IMR-90 (cell line): ENCODE measurements at regions not wholly inside any gene's neighbourhood (a gene's known extent, or its start where the extent isn't known, plus 50 kb on each side); places are given as distances from the start of the nearest gene placed in this dataset.

Source experiments
- ATAC-seq: fragments of 200-7000 bp; cut with Tn5 transposase; 2 replicates; pipeline ENCODE4 v1.9.1; 2020; ENCODE audit warnings: low read depth, mild to moderate bottlenecking, moderate library complexity
- BruUV-seq: library from RNA; stranded (reverse); fragments of 400-500 nt; replicated peaks from 2 replicates; lab custom pipeline; 2021; lab: Mats Ljungman, UMichigan
- CTCF ChIA-PET: fragments of 300-600 bp; formaldehyde crosslinking; extraction: SDS; loops from one replicate; lab custom pipeline; 2021; ENCODE audit warnings: antibody characterized with exemption; lab: Yijun Ruan, JAX
- POLR2A ChIA-PET: fragments of 300-600 bp; sonication (Branson Sonifier 250); formaldehyde crosslinking; loops from one replicate; lab custom pipeline; 2022; ENCODE audit warnings: antibody characterized with exemption; ENCODE audit not compliant: unreplicated experiment; lab: Charles Lee
- DNase-seq: peaks from one replicate; pipeline ENCODE4 v3.0.0; 2013
- H2AFZ ChIP-seq: replicated peaks from 2 replicates; pipeline ENCODE3; 2013; ENCODE audit warnings: low read length, mild to moderate bottlenecking; ENCODE audit not compliant: poor library complexity
- H2AK5ac ChIP-seq: 2 replicates; pipeline ENCODE4 v1.6.1; 2013; ENCODE audit warnings: low read depth, low read length, inconsistent platforms
- H2AK9ac ChIP-seq: replicated peaks from 2 replicates; pipeline ENCODE3; 2013; ENCODE audit warnings: mild to moderate bottlenecking, low read depth, low read length, moderate library complexity; ENCODE audit not compliant: poor library complexity
- H2BK120ac ChIP-seq: 2 replicates; pipeline ENCODE4 v1.6.1; 2013; ENCODE audit warnings: low read depth, low read length, inconsistent platforms
- H2BK15ac ChIP-seq: 3 replicates; pipeline ENCODE4 v1.6.1; 2013; ENCODE audit warnings: low read depth, low read length, inconsistent platforms
- H2BK20ac ChIP-seq: 2 replicates; pipeline ENCODE4 v1.6.1; 2013; ENCODE audit warnings: low read depth, mild to moderate bottlenecking, inconsistent platforms, low read length, moderate library complexity
- H2BK5ac ChIP-seq: 2 replicates; pipeline ENCODE4 v1.6.1; 2013; ENCODE audit warnings: mild to moderate bottlenecking, low read depth, low read length, inconsistent platforms; ENCODE audit not compliant: poor library complexity, severe bottlenecking
- H3K14ac ChIP-seq: replicated peaks from 2 replicates; pipeline ENCODE4 v1.6.1; 2013; ENCODE audit warnings: low read depth, low read length, inconsistent platforms
- H3K18ac ChIP-seq: 2 replicates; pipeline ENCODE4 v1.6.1; 2013; ENCODE audit warnings: low read depth, low read length, control low read depth
- H3K23ac ChIP-seq: 2 replicates; pipeline ENCODE4 v1.6.1; 2013; ENCODE audit warnings: low read depth, low read length, inconsistent platforms
- H3K27ac ChIP-seq: 2 replicates; pipeline ENCODE4 v1.5.1; 2013; ENCODE audit warnings: mild to moderate bottlenecking, control low read depth, low read length; ENCODE audit not compliant: insufficient read depth
- H3K27me3 ChIP-seq: 2 replicates; pipeline ENCODE4 v1.6.1; 2013; ENCODE audit warnings: low read length; ENCODE audit not compliant: control insufficient read depth, insufficient read depth
- H3K36me3 ChIP-seq: 2 replicates; pipeline ENCODE4 v1.6.1; 2013; ENCODE audit warnings: low read length, mixed read lengths; ENCODE audit not compliant: control insufficient read depth, insufficient read depth
- H3K4ac ChIP-seq: 2 replicates; pipeline ENCODE4 v1.6.1; 2013; ENCODE audit warnings: low read depth, low read length, inconsistent platforms
- H3K4me1 ChIP-seq: 2 replicates; pipeline ENCODE4 v1.6.1; 2013; ENCODE audit warnings: low read length, mixed read lengths; ENCODE audit not compliant: control insufficient read depth, insufficient read depth
- H3K4me2 ChIP-seq: 2 replicates; pipeline ENCODE4 v1.6.1; 2013; ENCODE audit warnings: low read depth, mild to moderate bottlenecking, control low read depth, low read length, moderate library complexity
- H3K4me3 ChIP-seq: 2 replicates; pipeline ENCODE4 v1.5.1; 2013; ENCODE audit warnings: low read depth, mild to moderate bottlenecking, control low read depth, low read length, moderate library complexity; ENCODE audit not compliant: insufficient read depth
- H3K56ac ChIP-seq: 2 replicates; pipeline ENCODE4 v1.6.1; 2013; ENCODE audit warnings: low read length, inconsistent platforms; ENCODE audit not compliant: insufficient read depth; ENCODE audit errors: extremely low read depth
- H3K79me1 ChIP-seq, 2 experiments: 2 replicates each; pipeline ENCODE4 v1.6.1; 2013; ENCODE audit warnings: low read length in 2 of 2, inconsistent platforms in 1 of 2, low read depth in 1 of 2
- H3K9ac ChIP-seq: 2 replicates; pipeline ENCODE4 v1.6.1; 2013; ENCODE audit warnings: low read depth, low read length, control low read depth
- H3K9me1 ChIP-seq: 2 replicates; pipeline ENCODE4 v1.6.1; 2013; ENCODE audit warnings: low read length, inconsistent platforms; ENCODE audit not compliant: insufficient read depth
- H3K9me3 ChIP-seq: 2 replicates; pipeline ENCODE4 v1.6.1; 2013; ENCODE audit warnings: low read length; ENCODE audit not compliant: control insufficient read depth, insufficient read depth
- H4K20me1 ChIP-seq: 2 replicates; pipeline ENCODE4 v1.6.1; 2013; ENCODE audit warnings: low read length, inconsistent platforms; ENCODE audit not compliant: insufficient read depth
- H4K5ac ChIP-seq: 2 replicates; pipeline ENCODE4 v1.6.1; 2013; ENCODE audit warnings: mild to moderate bottlenecking, low read depth, low read length, control low read depth
- H4K8ac ChIP-seq, 2 experiments: 2 replicates each; pipeline ENCODE4 v1.6.1; 2013; ENCODE audit warnings: low read depth in 2 of 2, low read length in 2 of 2, control low read depth in 1 of 2, inconsistent platforms in 1 of 2
- H4K91ac ChIP-seq: 2 replicates; pipeline ENCODE4 v1.6.1; 2013; ENCODE audit warnings: low read depth, low read length, inconsistent platforms; ENCODE audit not compliant: insufficient read depth
- CEBPB ChIP-seq: IDR thresholded peaks from 2 replicates; pipeline ENCODE4 v1.6.1; 2012; ENCODE audit warnings: low read depth, low read length, improper control_type of control experiment
- FOS ChIP-seq: fragments of 150-350 bp; IDR thresholded peaks from 2 replicates; pipeline ENCODE4 v1.6.1; 2016; ENCODE audit warnings: low read depth, low read length
- MXI1 ChIP-seq: IDR thresholded peaks from 2 replicates; pipeline ENCODE4 v1.6.1; 2012; ENCODE audit warnings: low read depth, mild to moderate bottlenecking, low read length, moderate library complexity, borderline replicate concordance
- RAD21 ChIP-seq: IDR thresholded peaks from 2 replicates; pipeline ENCODE4 v1.6.1; 2012; ENCODE audit warnings: low read length, improper control_type of control experiment
- RCOR1 ChIP-seq: IDR thresholded peaks from 2 replicates; pipeline ENCODE4 v1.6.1; 2012; ENCODE audit warnings: mild to moderate bottlenecking, low read length, improper control_type of control experiment; ENCODE audit not compliant: insufficient replicate concordance
- RFX5 ChIP-seq: IDR thresholded peaks from 2 replicates; pipeline ENCODE4 v1.8.0; 2012; ENCODE audit warnings: low read depth, mild to moderate bottlenecking, low read length, moderate library complexity
- WGBS, 2 experiments: methylation state at CpG; one replicate each; pipeline versions ENCODE4 v1.1.5 to v1.1.7; 2013; ENCODE audit warnings: missing lambda C conversion rate in 2 of 2; ENCODE audit not compliant: insufficient read length in 1 of 2; ENCODE audit errors: extremely low coverage in 2 of 2; 5-methylcytosine and 5-hydroxymethylcytosine counted together
- dilution Hi-C: fragments of 300-500 bp; cut with HindIII; formaldehyde crosslinking; loops from one replicate; pipeline ENCODE4 v1.14.3; 2018; ENCODE audit warnings: low sequenced_read_pairs; ENCODE audit not compliant: unreplicated experiment
- in situ Hi-C: fragments of 300-500 bp; cut with MboI; formaldehyde crosslinking; loops from 3 replicates; pipeline ENCODE4 v1.14.3; 2019; ENCODE audit warnings: low sequenced_read_pairs, inconsistent platforms, mixed read lengths
- intact Hi-C: fragments of 100-400 bp; cut with micrococcal nuclease; formaldehyde crosslinking; loops from 2 replicates; pipeline ENCODE4 v1.10.0; 2022
- TF ChIP-seq, protein P1 (sequence below): fragments of 150-350 bp; IDR thresholded peaks from 2 replicates; pipeline ENCODE4 v1.6.1; 2017; ENCODE audit warnings: mild to moderate bottlenecking, antibody characterized with exemption, low read length, low read depth

DNA sequence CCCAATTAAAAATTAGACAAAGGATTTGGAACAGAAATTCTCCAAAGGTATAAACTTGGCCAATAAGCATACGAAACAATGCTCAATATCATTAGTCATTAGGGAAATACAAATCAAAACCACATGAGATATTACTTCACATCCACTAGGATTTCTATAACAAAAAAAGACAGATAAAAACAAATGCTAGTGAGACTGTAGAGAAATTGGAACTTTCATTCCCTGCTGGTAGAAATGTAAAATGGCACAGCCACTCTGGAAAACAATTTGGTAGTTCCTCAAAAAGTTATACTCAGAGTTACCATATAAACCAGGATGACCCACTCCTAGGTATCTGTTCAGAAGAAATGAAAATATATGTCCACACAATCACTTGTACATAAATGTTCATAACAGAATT, 71.6 kb downstream of the RPL27A start:
- in situ Hi-C loops, result no loop called here
- TF ChIP-seq FOS, result no peak
- no peak for TF ChIP-seq MXI1
- no peak for TF ChIP-seq RFX5
- no peak for TF ChIP-seq CEBPB
- no peak for TF ChIP-seq RAD21
- TF ChIP-seq, protein P1, sequence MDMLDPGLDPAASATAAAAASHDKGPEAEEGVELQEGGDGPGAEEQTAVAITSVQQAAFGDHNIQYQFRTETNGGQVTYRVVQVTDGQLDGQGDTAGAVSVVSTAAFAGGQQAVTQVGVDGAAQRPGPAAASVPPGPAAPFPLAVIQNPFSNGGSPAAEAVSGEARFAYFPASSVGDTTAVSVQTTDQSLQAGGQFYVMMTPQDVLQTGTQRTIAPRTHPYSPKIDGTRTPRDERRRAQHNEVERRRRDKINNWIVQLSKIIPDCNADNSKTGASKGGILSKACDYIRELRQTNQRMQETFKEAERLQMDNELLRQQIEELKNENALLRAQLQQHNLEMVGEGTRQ, result no peak
- TF ChIP-seq RCOR1, result no peak
- CTCF ChIA-PET, result no interaction called here
- no TSS peak for BruUV-seq
- Histone ChIP-seq H3K4me3 (no peak overlapping the region), H3K9me1 (peaks cover 43% of the 10 kb centered on the region), H2BK120ac (no peak overlapping the region), H3K36me3 (peaks cover 20% of the 10 kb centered on the region), H2AK9ac (no peak overlapping the region), H3K9me3 (no peaks in the 10 kb centered on the region), H3K9ac (no peak overlapping the region), H3K4me2 (no peak overlapping the region), H4K20me1 (peaks cover 39% of the 10 kb centered on the region; the same call in 1 of the 2 replicates), H4K91ac (no peak overlapping the region), H3K79me1 (peaks cover 30 to 71% of the 10 kb centered on the region in 2 experiments), H3K4me1 (peaks cover 24% of the 10 kb centered on the region), H2BK15ac (no peak overlapping the region), H3K27ac (no peak overlapping the region), H3K4ac (no peak overlapping the region), H4K8ac (no peak overlapping the region), H2AK5ac (no peak overlapping the region), H3K56ac (no peak overlapping the region), H2BK5ac (no peak overlapping the region), H3K14ac (no peak overlapping the region), H4K5ac (no peak overlapping the region), H3K18ac (no peak overlapping the region), H2AFZ (no peak overlapping the region), H2BK20ac (no peak overlapping the region), H3K27me3 (no peaks in the 10 kb centered on the region), H3K23ac (no peak overlapping the region)
- no peak for DNase-seq
- WGBS, 2 experiments, result no CpG with 5 or more reads among the region's 1 CpG
- dilution Hi-C loops, result no loop called here
- no peak for ATAC-seq
- POLR2A ChIA-PET, result no interaction called here
- intact Hi-C loops, result no loop called here
